Calu3 (cell line): ENCODE measurements at regions not wholly inside any gene's neighbourhood (a gene's known extent, or its start where the extent isn't known, plus 50 kb on each side); places are given as distances from the start of the nearest gene placed in this dataset.

Source experiments
- BruUV-seq: library from RNA; stranded (reverse); fragments of 400-500 nt; replicated peaks from 2 replicates; lab custom pipeline; 2021; lab: Mats Ljungman, UMichigan
- CTCF ChIA-PET: fragments of 300-600 bp; sonication (Branson Sonifier 250); formaldehyde crosslinking; loops from one replicate; lab custom pipeline; 2022; ENCODE audit warnings: antibody characterized with exemption; lab: Charles Lee
- DNase-seq: peaks from one replicate; pipeline ENCODE4 v3.0.0; 2022
- H3K27ac Mint-ChIP-seq: one replicate; pipeline ENCODE4 v1.8.0; 2022; ENCODE audit warnings: mixed read lengths; ENCODE audit not compliant: unreplicated experiment
- H3K27me3 Mint-ChIP-seq: one replicate; pipeline ENCODE4 v1.8.0; 2022; ENCODE audit warnings: mixed read lengths; ENCODE audit not compliant: unreplicated experiment
- H3K36me3 Mint-ChIP-seq: one replicate; pipeline ENCODE4 v1.8.0; 2022; ENCODE audit warnings: mild to moderate bottlenecking, moderate library complexity, mixed read lengths; ENCODE audit not compliant: insufficient read depth, unreplicated experiment
- H3K4me1 Mint-ChIP-seq: one replicate; pipeline ENCODE4 v1.8.0; 2022; ENCODE audit warnings: mild to moderate bottlenecking, low read depth, mixed read lengths; ENCODE audit not compliant: unreplicated experiment
- H3K4me3 Mint-ChIP-seq: one replicate; pipeline ENCODE4 v1.8.0; 2022; ENCODE audit warnings: mild to moderate bottlenecking, low read depth, moderate library complexity, mixed read lengths; ENCODE audit not compliant: unreplicated experiment
- H3K9me3 Mint-ChIP-seq: one replicate; pipeline ENCODE4 v1.8.0; 2022; ENCODE audit warnings: low read depth, mixed read lengths; ENCODE audit not compliant: unreplicated experiment
- CTCF ChIP-seq: fragments of 200-600 bp; IDR thresholded peaks from one replicate; pipeline ENCODE4 v1.8.0; 2022; ENCODE audit warnings: antibody characterized with exemption; ENCODE audit not compliant: unreplicated experiment
- intact Hi-C: fragments of 100-400 bp; cut with micrococcal nuclease; formaldehyde crosslinking; loops from one replicate; pipeline ENCODE4 v1.10.0; 2022; ENCODE audit not compliant: unreplicated experiment

- intact Hi-C loops: no loop called here
- BruUV-seq: no TSS peak
- no peaks in the 10 kb centered on the region for H3K4me1 Mint-ChIP-seq
Measured at GRCh38 chr2:128996078-128996477, 677.4 kb upstream of the HS6ST1 start.

GRCh38 chr2:128997166-128997866 is 678.6 kb upstream of the HS6ST1 start:
- Mint-ChIP-seq H3K9me3 (peaks cover 8% of the 10 kb centered on the region), H3K4me3 (no peak overlapping the region), H3K27ac (no peak overlapping the region), H3K4me1 (no peaks in the 10 kb centered on the region), H3K36me3 (no peaks in the 10 kb centered on the region), H3K27me3 (no peaks in the 10 kb centered on the region)
- BruUV-seq: no TSS peak
- TF ChIP-seq CTCF: no peak
- CTCF ChIA-PET: no interaction called here
- no peak for DNase-seq
- intact Hi-C loops: no loop called here

More at GRCh38 chr2:128996078-128996477, 677.4 kb upstream of the HS6ST1 start:
- Mint-ChIP-seq H3K4me3 (no peak overlapping the region), H3K36me3 (no peaks in the 10 kb centered on the region), H3K9me3 (peaks cover 12% of the 10 kb centered on the region), H3K27me3 (no peaks in the 10 kb centered on the region), H3K27ac (no peak overlapping the region)
- TF ChIP-seq CTCF: no peak
- DNase-seq: no peak
- CTCF ChIA-PET: no interaction called here

DNA sequence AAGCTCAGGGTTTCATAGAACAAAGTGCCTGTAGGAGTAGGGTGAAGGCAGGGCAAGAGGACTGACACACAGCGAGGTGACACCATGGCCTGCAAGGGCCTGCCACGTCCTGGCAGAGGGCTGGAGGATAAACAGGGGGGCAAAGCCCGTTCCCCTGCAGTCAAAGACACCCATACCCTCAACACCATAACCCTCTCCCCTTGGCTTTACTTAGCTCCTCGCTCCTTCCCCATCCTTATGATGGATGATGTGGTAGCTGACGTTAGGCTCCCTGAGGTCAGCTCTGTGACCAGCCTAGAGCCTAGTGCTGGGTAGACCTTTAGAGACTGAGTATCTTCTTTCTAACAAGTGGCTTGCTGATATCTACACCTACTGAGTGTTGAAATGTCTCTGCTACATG is 683.3 kb upstream of the HS6ST1 start:
- TF ChIP-seq CTCF: no peak
- Mint-ChIP-seq H3K36me3 (no peaks in the 10 kb centered on the region), H3K9me3 (peaks cover 8% of the 10 kb centered on the region), H3K27ac (no peak overlapping the region), H3K4me1 (no peaks in the 10 kb centered on the region), H3K4me3 (no peak overlapping the region), H3K27me3 (no peaks in the 10 kb centered on the region)
- no TSS peak for BruUV-seq
- intact Hi-C loops: no loop called here
- CTCF ChIA-PET: no interaction called here
- DNase-seq: no peak

DNA sequence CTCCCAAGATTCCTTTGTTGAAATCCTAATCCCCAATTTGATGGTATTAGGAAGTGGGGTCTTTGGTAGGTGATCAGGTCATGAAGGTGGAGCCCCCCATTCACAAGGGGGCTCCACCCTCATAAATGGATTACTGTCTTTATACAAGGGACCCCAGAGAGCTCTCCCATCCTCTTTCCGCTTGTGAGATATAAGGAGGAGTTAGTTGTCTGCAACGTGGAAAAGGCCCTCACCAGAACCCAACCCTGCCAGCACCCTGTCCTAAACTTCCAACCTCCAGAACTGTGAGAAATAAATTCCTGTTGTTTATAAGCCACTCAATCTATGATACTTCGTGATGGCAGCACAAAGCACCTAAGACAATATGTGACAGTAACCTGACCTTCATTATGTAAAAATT is 684.1 kb upstream of the HS6ST1 start:
- Mint-ChIP-seq H3K4me1 (no peaks in the 10 kb centered on the region), H3K36me3 (no peaks in the 10 kb centered on the region), H3K27ac (no peak overlapping the region), H3K9me3 (peaks cover 7% of the 10 kb centered on the region), H3K4me3 (no peak overlapping the region), H3K27me3 (no peaks in the 10 kb centered on the region)
- no peak for TF ChIP-seq CTCF
- BruUV-seq: no TSS peak
- intact Hi-C loops: no loop called here
- CTCF ChIA-PET: interaction anchor here (0.7 kb wide), 1 partner anchor 71 kb away, joined by 5 read pairs; no protein-coding TSS in a partner anchor
- DNase-seq: no peak
